ENCODE measurements at regions not wholly inside any gene's neighbourhood (a gene's known extent, or its start where the extent isn't known, plus 50 kb on each side); places are given as distances from the start of the nearest gene placed in this dataset.
"Not testable (repeated sequence)": the region's sequence is repeated elsewhere in the genome, so short reads cannot be mapped to it uniquely, and the experiment has no call there.

- Histone ChIP-seq H3K79me1 (ENCODE audit: low read depth, low read length) (no peaks in the 10 kb centered on the region), H4K91ac (ENCODE audit: low read depth, low read length, poor library complexity) (no peak overlapping the region), H2BK120ac (ENCODE audit: low read depth, low read length) (no peak overlapping the region), H2BK12ac (ENCODE audit: low read length) (peak overlapping the region; percentile 49), H2BK15ac (ENCODE audit: low read length) (no peak overlapping the region), H2AFZ (ENCODE audit: low read length) (no peak overlapping the region), H3K27me3 (ENCODE audit: control insufficient read depth in 3 of 3, insufficient read depth in 3 of 3, low read depth in 1 of 3, low read length in 3 of 3) (no peaks in the 10 kb centered on the region), H3K4ac (ENCODE audit: low read length) (no peak overlapping the region), H3K4me2 (ENCODE audit: insufficient read depth, low read length, poor library complexity, severe bottlenecking) (no peak overlapping the region), H3K9me3 (replicated peaks in 1 of 2; ENCODE audit: control insufficient read depth in 2 of 2, insufficient read depth in 1 of 2, low read depth in 1 of 2, low read length in 2 of 2) (no peaks in the 10 kb centered on the region), H3K4me1 (ENCODE audit: control insufficient read depth in 2 of 2, insufficient read depth in 1 of 2, low read depth in 1 of 2, low read length in 2 of 2) (no peaks in the 10 kb centered on the region), H4K8ac (ENCODE audit: low read depth, low read length) (no peak overlapping the region), H3K36me3 (replicated peaks in 1 of 2; ENCODE audit: control insufficient read depth in 2 of 2, insufficient read depth in 2 of 2, low read length in 2 of 2) (no peaks in the 10 kb centered on the region), H3K18ac (ENCODE audit: low read length) (no peak overlapping the region), H3K23ac (ENCODE audit: low read depth, low read length, poor library complexity) (no peak overlapping the region), H3K9ac (ENCODE audit: low read depth, low read length, poor library complexity) (no peak overlapping the region), H3K14ac (ENCODE audit: low read length) (no peak overlapping the region), H2AK5ac (ENCODE audit: low read depth, low read length) (no peak overlapping the region), H2BK5ac (ENCODE audit: low read length) (no peak overlapping the region), H3K4me3 (ENCODE audit: low read length in 2 of 2) (no peak overlapping the region), H3K27ac (replicated peaks; ENCODE audit: low read length) (no peak overlapping the region)
- no CpG with 5 or more reads among the region's 4 CpGs for WGBS, 2 donors (ENCODE audit: extremely low coverage in 2 of 2, insufficient read length in 2 of 2, insufficient replicate concordance in 1 of 2)
- DNase-seq (ENCODE audit: low spot score): no peak
Measured at GRCh38 chr18:40148960-40149359, 1806.1 kb upstream of the PIK3C3 start.

GRCh38 chr18:40133253-40133652, 1821.8 kb upstream of the PIK3C3 start:
- no peak overlapping the region for H3K4me3 ChIP-seq (ENCODE audit: low read length in 2 of 2)
- H4K91ac ChIP-seq (ENCODE audit: low read depth, low read length, poor library complexity): no peak overlapping the region
- H3K23ac ChIP-seq (ENCODE audit: low read depth, low read length, poor library complexity): no peak overlapping the region
- H2BK12ac ChIP-seq (ENCODE audit: low read length): no peak overlapping the region
- H2BK120ac ChIP-seq (ENCODE audit: low read depth, low read length): no peak overlapping the region
- H3K79me1 ChIP-seq (ENCODE audit: low read depth, low read length): no peaks in the 10 kb centered on the region
- no peak overlapping the region for H3K18ac ChIP-seq (ENCODE audit: low read length)
- no peak overlapping the region for H2BK15ac ChIP-seq (ENCODE audit: low read length)
- H4K8ac ChIP-seq (ENCODE audit: low read depth, low read length): no peak overlapping the region
- no peaks in the 10 kb centered on the region for H3K27me3 ChIP-seq (ENCODE audit: control insufficient read depth in 3 of 3, insufficient read depth in 3 of 3, low read depth in 1 of 3, low read length in 3 of 3)
- no peaks in the 10 kb centered on the region for H3K36me3 ChIP-seq (replicated peaks in 1 of 2; ENCODE audit: control insufficient read depth in 2 of 2, insufficient read depth in 2 of 2, low read length in 2 of 2)
- no peak overlapping the region for H3K4me2 ChIP-seq (ENCODE audit: insufficient read depth, low read length, poor library complexity, severe bottlenecking)
- no peak overlapping the region for H3K9ac ChIP-seq (ENCODE audit: low read depth, low read length, poor library complexity)
- H2AFZ ChIP-seq (ENCODE audit: low read length): no peak overlapping the region
- no peak overlapping the region for H2AK5ac ChIP-seq (ENCODE audit: low read depth, low read length)
- no peaks in the 10 kb centered on the region for H3K4me1 ChIP-seq (ENCODE audit: control insufficient read depth in 2 of 2, insufficient read depth in 1 of 2, low read depth in 1 of 2, low read length in 2 of 2)
- no peak overlapping the region for H2BK5ac ChIP-seq (ENCODE audit: low read length)
- no peak overlapping the region for H3K4ac ChIP-seq (ENCODE audit: low read length)
- no peak for DNase-seq (ENCODE audit: low spot score)
- peaks cover 4 to 9% of the 10 kb centered on the region in 2 donors for H3K9me3 ChIP-seq (replicated peaks in 1 of 2; ENCODE audit: control insufficient read depth in 2 of 2, insufficient read depth in 1 of 2, low read depth in 1 of 2, low read length in 2 of 2)
- no peak overlapping the region for H3K27ac ChIP-seq (replicated peaks; ENCODE audit: low read length)
- WGBS, 2 donors (ENCODE audit: extremely low coverage in 2 of 2, insufficient read length in 2 of 2, insufficient replicate concordance in 1 of 2): no CpG with 5 or more reads among the region's 2 CpGs
- H3K14ac ChIP-seq (ENCODE audit: low read length): no peak overlapping the region

GRCh38 chr18:40132438-40132837, 1822.6 kb upstream of the PIK3C3 start:
- H3K14ac ChIP-seq (ENCODE audit: low read length); H3K4ac ChIP-seq (ENCODE audit: low read length); H2BK5ac ChIP-seq (ENCODE audit: low read length); H3K27me3 ChIP-seq (ENCODE audit: control insufficient read depth in 3 of 3, insufficient read depth in 3 of 3, low read depth in 1 of 3, low read length in 3 of 3); H3K79me1 ChIP-seq (ENCODE audit: low read depth, low read length); H3K36me3 ChIP-seq (replicated peaks in 1 of 2; ENCODE audit: control insufficient read depth in 2 of 2, insufficient read depth in 2 of 2, low read length in 2 of 2); H3K18ac ChIP-seq (ENCODE audit: low read length); DNase-seq (ENCODE audit: low spot score); H4K91ac ChIP-seq (ENCODE audit: low read depth, low read length, poor library complexity); H2BK12ac ChIP-seq (ENCODE audit: low read length); H2BK15ac ChIP-seq (ENCODE audit: low read length); H3K4me3 ChIP-seq (ENCODE audit: low read length in 2 of 2); H3K9me3 ChIP-seq (replicated peaks in 1 of 2; ENCODE audit: control insufficient read depth in 2 of 2, insufficient read depth in 1 of 2, low read depth in 1 of 2, low read length in 2 of 2); H3K27ac ChIP-seq (replicated peaks; ENCODE audit: low read length); H2AFZ ChIP-seq (ENCODE audit: low read length); H3K9ac ChIP-seq (ENCODE audit: low read depth, low read length, poor library complexity); H2AK5ac ChIP-seq (ENCODE audit: low read depth, low read length); H3K4me1 ChIP-seq (ENCODE audit: control insufficient read depth in 2 of 2, insufficient read depth in 1 of 2, low read depth in 1 of 2, low read length in 2 of 2); H3K4me2 ChIP-seq (ENCODE audit: insufficient read depth, low read length, poor library complexity, severe bottlenecking); H3K23ac ChIP-seq (ENCODE audit: low read depth, low read length, poor library complexity); H2BK120ac ChIP-seq (ENCODE audit: low read depth, low read length); H4K8ac ChIP-seq (ENCODE audit: low read depth, low read length): not testable (repeated sequence)
- no CpG with 5 or more reads among the region's 4 CpGs for WGBS, 2 donors (ENCODE audit: extremely low coverage in 2 of 2, insufficient read length in 2 of 2, insufficient replicate concordance in 1 of 2)

- Histone ChIP-seq H3K27ac (replicated peaks; ENCODE audit: low read length) (no peak overlapping the region), H3K9ac (ENCODE audit: low read depth, low read length, poor library complexity) (no peak overlapping the region), H3K4ac (ENCODE audit: low read length) (no peak overlapping the region), H3K4me3 (ENCODE audit: low read length in 2 of 2) (no peak overlapping the region), H2AFZ (ENCODE audit: low read length) (no peak overlapping the region), H3K18ac (ENCODE audit: low read length) (no peak overlapping the region), H3K4me2 (ENCODE audit: insufficient read depth, low read length, poor library complexity, severe bottlenecking) (no peak overlapping the region), H3K36me3 (replicated peaks in 1 of 2; ENCODE audit: control insufficient read depth in 2 of 2, insufficient read depth in 2 of 2, low read length in 2 of 2) (no peaks in the 10 kb centered on the region), H3K9me3 (replicated peaks in 1 of 2; ENCODE audit: control insufficient read depth in 2 of 2, insufficient read depth in 1 of 2, low read depth in 1 of 2, low read length in 2 of 2) (peaks cover 0 to 6% of the 10 kb centered on the region in 2 donors), H3K4me1 (ENCODE audit: control insufficient read depth in 2 of 2, insufficient read depth in 1 of 2, low read depth in 1 of 2, low read length in 2 of 2) (peaks cover 0 to 3% of the 10 kb centered on the region in 2 donors), H4K8ac (ENCODE audit: low read depth, low read length) (no peak overlapping the region), H2AK5ac (ENCODE audit: low read depth, low read length) (no peak overlapping the region), H2BK5ac (ENCODE audit: low read length) (no peak overlapping the region), H3K79me1 (ENCODE audit: low read depth, low read length) (no peaks in the 10 kb centered on the region), H3K14ac (ENCODE audit: low read length) (no peak overlapping the region), H2BK15ac (ENCODE audit: low read length) (no peak overlapping the region), H3K27me3 (ENCODE audit: control insufficient read depth in 3 of 3, insufficient read depth in 3 of 3, low read depth in 1 of 3, low read length in 3 of 3) (no peaks in the 10 kb centered on the region), H2BK120ac (ENCODE audit: low read depth, low read length) (no peak overlapping the region), H3K23ac (ENCODE audit: low read depth, low read length, poor library complexity) (no peak overlapping the region), H4K91ac (ENCODE audit: low read depth, low read length, poor library complexity) (no peak overlapping the region), H2BK12ac (ENCODE audit: low read length) (no peak overlapping the region)
- no peak for DNase-seq (ENCODE audit: low spot score)
- WGBS, 2 donors (ENCODE audit: extremely low coverage in 2 of 2, insufficient read length in 2 of 2, insufficient replicate concordance in 1 of 2): no CpG with 5 or more reads among the region's 2 CpGs
Measured at GRCh38 chr18:40124107-40124506, 1830.9 kb upstream of the PIK3C3 start.

All from neuronal stem cell (in vitro differentiated cells).